ENCODE measurements at regions not wholly inside any gene's neighbourhood (a gene's known extent, or its start where the extent isn't known, plus 50 kb on each side); places are given as distances from the start of the nearest gene placed in this dataset.
"Not testable (repeated sequence)": the region's sequence is repeated elsewhere in the genome, so short reads cannot be mapped to it uniquely, and the experiment has no call there.

DNA sequence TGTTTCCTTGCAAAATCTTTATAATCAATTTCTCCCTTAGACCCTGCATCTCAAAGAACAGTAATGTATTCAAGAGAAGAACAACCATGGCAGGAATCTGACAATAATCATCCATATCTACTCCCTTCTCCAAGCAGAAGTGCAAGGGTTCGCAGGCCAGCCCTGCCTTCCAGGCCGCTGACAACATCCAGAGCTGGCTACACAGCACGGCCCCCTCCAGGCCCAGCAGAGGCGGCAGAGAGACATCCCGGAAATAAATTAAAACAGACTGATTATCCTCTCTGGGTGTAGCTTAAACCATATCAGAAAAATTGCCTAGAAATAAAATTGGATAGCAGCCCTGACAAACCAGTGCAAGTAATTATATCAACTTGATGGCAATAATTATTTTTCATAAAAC lies 223.3 kb downstream of the FAM43A start:
- Histone ChIP-seq H3K27me3 (replicated peaks; ENCODE audit: insufficient read depth) (no peaks in the 10 kb centered on the region), H3K9me3 (peaks cover 3% of the 10 kb centered on the region), H3K4me1 (ENCODE audit: control insufficient read depth in 1 of 2, low read depth in 2 of 2) (no peaks in the 10 kb centered on the region), H3K27ac (no peak overlapping the region), H3K36me3 (no peaks in the 10 kb centered on the region), H3K4me3 (no peak overlapping the region)
- ATAC-seq (ENCODE audit: insufficient number of reproducible peaks, low FRiP score, low read depth) (no peak), DNase-seq (ENCODE audit: low spot score) (no peak)
- TF ChIP-seq CTCF (IDR thresholded peaks at IDR 0.05) = no peak

DNA sequence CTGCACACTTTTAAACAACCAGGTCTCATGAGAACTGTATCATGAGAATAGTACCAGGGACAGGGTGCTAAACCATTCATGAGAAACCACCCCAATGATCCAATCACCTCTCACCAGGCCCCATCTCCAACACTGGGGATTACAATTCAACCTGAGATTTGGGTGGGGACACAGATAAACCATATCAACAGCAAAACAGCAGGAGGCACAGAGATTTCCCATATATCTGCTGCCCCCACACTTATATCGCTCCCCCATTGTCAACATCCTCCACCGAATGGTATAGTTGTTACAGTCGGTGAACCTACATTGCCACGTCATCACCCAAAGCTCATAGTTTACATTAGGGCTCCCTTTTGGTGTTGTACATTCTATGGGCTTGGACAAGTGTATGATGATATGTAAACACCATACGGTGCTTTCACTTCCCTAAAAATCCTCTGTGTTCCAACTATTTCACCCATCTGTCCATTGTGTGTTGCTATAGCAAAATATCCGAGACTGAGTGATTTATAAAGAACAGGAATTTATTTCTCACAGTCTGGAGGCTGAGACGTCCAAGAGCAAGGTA lies 224.8 kb downstream of the FAM43A start:
- H3K4me1 ChIP-seq (ENCODE audit: control insufficient read depth in 1 of 2, low read depth in 2 of 2) = no peaks in the 10 kb centered on the region
- no peak for DNase-seq (ENCODE audit: low spot score)
- H3K27ac ChIP-seq = no peak overlapping the region
- H3K36me3 ChIP-seq = no peaks in the 10 kb centered on the region
- TF ChIP-seq CTCF (IDR thresholded peaks at IDR 0.05) = no peak
- H3K4me3 ChIP-seq = no peak overlapping the region
- H3K9me3 ChIP-seq = no peaks in the 10 kb centered on the region
- ATAC-seq (ENCODE audit: insufficient number of reproducible peaks, low FRiP score, low read depth) = no peak
- H3K27me3 ChIP-seq (replicated peaks; ENCODE audit: insufficient read depth) = no peaks in the 10 kb centered on the region

DNA sequence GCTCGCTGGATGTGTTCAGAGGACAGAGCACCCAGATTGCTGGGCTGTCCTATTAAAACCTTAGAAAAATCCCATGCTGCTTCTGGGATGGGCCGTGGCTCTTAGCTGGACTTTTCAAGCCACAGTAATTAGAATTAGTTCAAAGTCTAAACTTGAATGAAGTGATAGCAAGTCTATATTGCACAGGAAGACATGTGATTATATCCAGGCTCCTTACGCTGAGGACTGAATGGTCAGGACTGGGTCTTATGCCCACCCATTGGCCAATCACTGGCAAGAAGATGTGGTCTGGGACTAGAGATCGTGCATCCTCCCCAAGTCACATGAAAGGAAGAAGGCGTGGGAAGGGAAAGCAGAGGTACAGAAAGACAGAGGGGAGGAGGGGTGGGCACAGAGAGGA lies 227.6 kb downstream of the FAM43A start:
- Histone ChIP-seq H3K4me1 (ENCODE audit: control insufficient read depth in 1 of 2, low read depth in 2 of 2) (no peaks in the 10 kb centered on the region), H3K27me3 (replicated peaks; ENCODE audit: insufficient read depth) (no peaks in the 10 kb centered on the region), H3K9me3 (no peaks in the 10 kb centered on the region), H3K36me3 (no peaks in the 10 kb centered on the region), H3K4me3 (no peak overlapping the region), H3K27ac (no peak overlapping the region)
- no peak for DNase-seq (ENCODE audit: low spot score)
- no peak for ATAC-seq (ENCODE audit: insufficient number of reproducible peaks, low FRiP score, low read depth)
- no peak for TF ChIP-seq CTCF (IDR thresholded peaks at IDR 0.05)

DNA sequence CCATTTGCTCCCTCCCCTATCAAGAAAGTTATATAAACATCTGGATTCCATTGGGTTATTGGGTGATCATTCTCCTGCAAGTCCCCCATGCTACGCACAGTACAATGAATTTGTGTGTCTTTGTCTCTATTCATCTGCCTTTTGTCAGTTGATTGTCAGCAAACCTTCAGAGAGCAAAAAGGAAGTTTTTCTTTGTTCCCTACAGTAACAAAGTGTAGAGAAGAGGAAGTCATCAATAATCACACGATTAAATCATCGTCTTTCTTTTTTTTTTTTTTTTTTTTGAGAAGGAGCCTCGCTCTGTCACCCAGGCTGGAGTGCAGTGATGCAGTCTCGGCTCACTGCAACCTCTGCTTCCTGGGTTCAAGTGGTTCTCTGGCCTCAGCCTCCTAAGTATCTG lies 239.2 kb downstream of the FAM43A start:
- ATAC-seq (ENCODE audit: insufficient number of reproducible peaks, low FRiP score, low read depth); H3K4me3 ChIP-seq; H3K9me3 ChIP-seq; H3K27me3 ChIP-seq (replicated peaks; ENCODE audit: insufficient read depth); H3K36me3 ChIP-seq; DNase-seq (ENCODE audit: low spot score); H3K27ac ChIP-seq: not testable (repeated sequence)
- peaks cover 5 to 11% of the 10 kb centered on the region in 2 donors for H3K4me1 ChIP-seq (ENCODE audit: control insufficient read depth in 1 of 2, low read depth in 2 of 2)

GRCh38 chr3:194925614-194926013 lies 239.9 kb downstream of the FAM43A start:
- Histone ChIP-seq H3K4me3 (no peak overlapping the region), H3K27me3 (replicated peaks; ENCODE audit: insufficient read depth) (no peaks in the 10 kb centered on the region), H3K36me3 (no peaks in the 10 kb centered on the region), H3K4me1 (ENCODE audit: control insufficient read depth in 1 of 2, low read depth in 2 of 2) (peaks cover 5 to 18% of the 10 kb centered on the region in 2 donors), H3K9me3 (no peaks in the 10 kb centered on the region), H3K27ac (no peak overlapping the region)
- no peak for ATAC-seq (ENCODE audit: insufficient number of reproducible peaks, low FRiP score, low read depth)
- no peak for DNase-seq (ENCODE audit: low spot score)
- no peak for TF ChIP-seq CTCF (IDR thresholded peaks at IDR 0.05)

- Histone ChIP-seq H3K27ac (no peak overlapping the region), H3K4me3 (no peak overlapping the region), H3K36me3 (no peaks in the 10 kb centered on the region), H3K27me3 (replicated peaks; ENCODE audit: insufficient read depth) (no peaks in the 10 kb centered on the region), H3K4me1 (ENCODE audit: control insufficient read depth in 1 of 2, low read depth in 2 of 2) (peaks cover 17 to 27% of the 10 kb centered on the region in 2 donors), H3K9me3 (no peaks in the 10 kb centered on the region)
- ATAC-seq (ENCODE audit: insufficient number of reproducible peaks, low FRiP score, low read depth) = no peak
- DNase-seq (ENCODE audit: low spot score) = no peak
- no peak for TF ChIP-seq CTCF (IDR thresholded peaks at IDR 0.05)
Observed at GRCh38 chr3:194928227-194928626, 242.5 kb downstream of the FAM43A start.

Data from thoracic aorta (tissue), 2 donors.